Stimulated activated CD4-positive, alpha-beta T cell treated with anti-CD3 and anti-CD28 coated beads, Interleukin-4, amount 100 ng/mL, for 48 hours (primary cell): ENCODE measurements at regions not wholly inside any gene's neighbourhood (a gene's known extent, or its start where the extent isn't known, plus 50 kb on each side); places are given as distances from the start of the nearest gene placed in this dataset.

Experiments
- DNase-seq, 2 donors: peaks; one replicate each; pipeline ENCODE4 v3.0.0-alpha.2; 2020; ENCODE audit warnings: low read depth in 2 of 2

- DNase-seq, result no peak
These were observed 932.2 kb downstream of the TBC1D22A start for GRCh38 chr22:47694536-47695130.

GRCh38 chr22:47693606-47694005 is 931.2 kb downstream of the TBC1D22A start:
- no peak for DNase-seq

- no peak for DNase-seq
These were observed 930.4 kb downstream of the TBC1D22A start for GRCh38 chr22:47692811-47693210.

GRCh38 chr22:47691152-47691895 is 928.9 kb downstream of the TBC1D22A start:
- no peak for DNase-seq

GRCh38 chr22:47690586-47690985 is 928.1 kb downstream of the TBC1D22A start:
- no peak for DNase-seq

- no peak for DNase-seq
These were observed 927.7 kb downstream of the TBC1D22A start for GRCh38 chr22:47690166-47690565.

- no peak for DNase-seq
These were observed 925.3 kb downstream of the TBC1D22A start for GRCh38 chr22:47687776-47688175.

- no peak for DNase-seq
These were observed 924.9 kb downstream of the TBC1D22A start for GRCh38 chr22:47687346-47687655.

- DNase-seq, result no peak
These were observed 924.3 kb downstream of the TBC1D22A start for GRCh38 chr22:47686594-47687345.

- no peak for DNase-seq
These were observed 919.1 kb downstream of the TBC1D22A start for GRCh38 chr22:47681411-47682165.

- DNase-seq, result no peak
These were observed 916.3 kb downstream of the TBC1D22A start for GRCh38 chr22:47678636-47679287.

GRCh38 chr22:47678048-47678447 is 915.6 kb downstream of the TBC1D22A start:
- DNase-seq, result no peak

- no peak for DNase-seq
These were observed 914.2 kb downstream of the TBC1D22A start for GRCh38 chr22:47676685-47677084.

- DNase-seq, result no peak
These were observed 912.1 kb downstream of the TBC1D22A start for GRCh38 chr22:47674600-47674999.

GRCh38 chr22:47673557-47673956 is 911.1 kb downstream of the TBC1D22A start:
- no peak for DNase-seq

- no peak for DNase-seq
These were observed 910.1 kb downstream of the TBC1D22A start for GRCh38 chr22:47672526-47672925.

- no peak for DNase-seq
These were observed 902.7 kb downstream of the TBC1D22A start for GRCh38 chr22:47665151-47665550.

- DNase-seq, result no peak
These were observed 901.5 kb downstream of the TBC1D22A start for GRCh38 chr22:47663615-47664605.

- DNase-seq, result no peak
These were observed 897.2 kb downstream of the TBC1D22A start for GRCh38 chr22:47659467-47660223.

GRCh38 chr22:47658182-47658581 is 895.7 kb downstream of the TBC1D22A start:
- DNase-seq, result no peak
